Activated CD4-positive, alpha-beta T cell treated with anti-CD3 and anti-CD28 coated beads, Interleukin-10, Interleukin-2, amounts not matched to agents 100 ng/mL and 50 ng/mL, durations not matched to agents 16 hours and 8 hours (primary cell): ENCODE measurements at regions not wholly inside any gene's neighbourhood (a gene's known extent, or its start where the extent isn't known, plus 50 kb on each side); places are given as distances from the start of the nearest gene placed in this dataset.
"Not testable (repeated sequence)": the region's sequence is repeated elsewhere in the genome, so short reads cannot be mapped to it uniquely, and the experiment has no call there.

ENCODE experiments used
- DNase-seq: peaks from one replicate; pipeline ENCODE4 v3.0.0-alpha.2; 2020

GRCh38 chr7:53413021-53413420 lies 377.6 kb downstream of the POM121L12 start:
- DNase-seq: no peak

GRCh38 chr7:53415816-53416215 lies 380.4 kb downstream of the POM121L12 start:
- DNase-seq: no peak

DNA sequence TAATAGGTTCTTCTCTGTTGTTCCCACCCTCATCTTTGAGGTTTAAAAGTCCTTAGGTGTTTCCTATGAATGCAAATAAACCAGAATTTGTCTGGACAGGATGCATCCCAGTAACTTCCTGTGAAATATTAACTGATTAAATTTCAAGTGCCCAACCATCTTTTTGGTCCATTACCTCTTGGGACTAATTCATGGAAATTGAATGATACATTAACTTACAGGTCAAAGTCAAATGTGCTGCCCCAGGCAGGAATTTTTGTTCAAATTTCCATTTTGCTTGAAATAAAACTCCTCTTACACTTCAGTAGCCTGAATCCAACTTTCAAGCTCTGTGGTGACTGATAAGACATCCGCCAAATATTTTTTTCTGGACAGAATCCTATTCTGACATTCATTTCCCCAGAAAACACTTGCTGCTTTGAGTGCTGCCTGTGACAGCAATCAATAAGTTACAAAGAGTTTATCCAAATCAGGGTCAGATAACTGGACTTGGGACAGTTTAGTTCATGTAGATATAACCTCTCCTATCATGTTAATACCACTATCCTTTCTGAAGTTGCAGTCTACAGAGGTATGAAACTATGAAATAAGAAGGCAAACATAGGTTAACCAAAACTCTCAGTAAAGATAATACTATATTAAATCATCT lies 383.5 kb downstream of the POM121L12 start:
- DNase-seq: no peak

DNA sequence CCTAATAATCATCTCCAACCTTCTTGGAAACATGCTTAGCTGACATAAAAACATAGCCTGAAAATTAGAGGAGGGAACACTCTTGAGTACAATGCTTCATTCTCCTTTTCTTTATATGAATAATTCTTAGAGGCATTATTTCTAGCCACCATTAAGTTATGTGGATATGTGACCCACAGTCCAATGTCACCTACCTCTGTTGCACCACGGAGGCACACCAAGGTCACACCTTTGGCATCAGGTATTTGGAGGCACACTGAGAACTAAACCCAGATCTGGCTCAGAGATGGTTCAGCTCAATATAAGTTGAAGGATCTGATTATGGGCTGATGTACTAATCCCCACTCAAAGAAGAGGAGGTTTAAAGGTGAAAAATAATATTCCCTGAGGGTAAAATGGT lies 385.1 kb downstream of the POM121L12 start:
- no peak for DNase-seq

DNA sequence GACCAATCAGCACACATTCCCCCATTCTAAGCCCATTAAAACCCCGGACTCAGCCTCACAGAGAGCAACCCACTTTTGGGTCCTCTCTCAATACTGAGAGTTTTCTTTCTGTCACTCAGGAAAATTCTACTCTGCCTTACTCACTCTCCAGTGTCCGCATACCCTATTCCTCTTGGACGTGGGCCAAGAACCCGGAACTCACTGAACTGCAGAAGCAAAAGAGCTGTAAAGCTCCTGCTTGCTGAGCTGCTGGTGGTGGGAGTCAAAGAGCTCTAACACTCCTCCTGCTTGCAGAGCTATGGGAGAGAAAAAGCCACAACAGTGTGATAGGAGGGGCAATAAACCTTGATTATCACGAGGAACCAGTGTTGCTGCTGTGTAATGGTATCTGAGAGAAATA lies 386.9 kb downstream of the POM121L12 start:
- DNase-seq: no peak

DNA sequence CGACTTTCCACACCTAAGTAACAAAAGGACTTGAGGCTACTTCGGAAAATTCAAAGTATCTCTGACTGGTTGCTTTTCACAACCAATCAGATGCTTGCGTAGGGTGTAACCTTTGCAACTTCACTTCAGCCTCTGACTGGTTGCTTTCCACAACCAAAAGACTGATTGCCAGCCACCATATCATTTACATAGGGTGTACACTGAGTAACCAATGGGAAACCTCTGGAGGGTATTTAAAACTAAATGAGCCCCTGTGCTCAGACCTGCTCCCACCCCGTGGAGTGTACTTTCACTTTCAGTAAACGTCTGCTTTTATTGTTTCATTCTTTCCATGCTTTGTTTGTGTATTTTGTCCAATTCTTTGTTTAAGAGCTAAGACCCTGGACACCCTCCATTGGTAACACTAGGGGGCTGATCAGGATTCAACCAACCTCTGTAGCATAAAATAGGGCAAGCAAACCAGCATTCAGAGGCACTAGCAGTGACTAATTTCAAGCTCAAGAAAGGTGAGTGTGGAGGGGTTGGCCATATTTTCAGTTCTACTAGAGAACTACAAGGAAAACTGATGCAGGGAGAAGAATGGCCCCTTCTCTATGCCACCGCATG lies 390.8 kb downstream of the POM121L12 start:
- DNase-seq: no peak

- DNase-seq: no peak
These were observed 392.6 kb downstream of the POM121L12 start for GRCh38 chr7:53428045-53428444.

DNA sequence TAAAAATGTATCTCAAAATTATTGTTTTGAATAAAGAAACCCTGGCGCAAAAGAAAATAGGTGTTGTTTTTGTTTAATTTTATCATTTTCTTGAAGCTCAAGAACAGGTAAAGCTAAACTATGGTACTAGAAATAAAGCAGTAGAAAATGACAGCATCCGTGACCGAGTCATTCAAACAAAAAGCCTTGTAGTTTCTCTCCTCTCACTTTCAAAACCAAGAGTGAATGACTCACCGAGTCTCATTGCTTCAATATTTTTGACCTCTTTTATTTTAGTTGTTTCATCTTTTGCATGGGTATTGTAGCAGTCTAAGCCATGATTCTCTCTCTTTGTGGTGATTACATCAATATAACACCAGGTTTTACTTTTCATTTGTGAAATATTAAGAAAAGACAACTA lies 396.5 kb downstream of the POM121L12 start:
- DNase-seq: no peak

- DNase-seq: no peak
These were observed 401.9 kb downstream of the POM121L12 start for GRCh38 chr7:53437336-53437735.

- no peak for DNase-seq
These were observed 410.7 kb downstream of the POM121L12 start for GRCh38 chr7:53446170-53446569.

DNA sequence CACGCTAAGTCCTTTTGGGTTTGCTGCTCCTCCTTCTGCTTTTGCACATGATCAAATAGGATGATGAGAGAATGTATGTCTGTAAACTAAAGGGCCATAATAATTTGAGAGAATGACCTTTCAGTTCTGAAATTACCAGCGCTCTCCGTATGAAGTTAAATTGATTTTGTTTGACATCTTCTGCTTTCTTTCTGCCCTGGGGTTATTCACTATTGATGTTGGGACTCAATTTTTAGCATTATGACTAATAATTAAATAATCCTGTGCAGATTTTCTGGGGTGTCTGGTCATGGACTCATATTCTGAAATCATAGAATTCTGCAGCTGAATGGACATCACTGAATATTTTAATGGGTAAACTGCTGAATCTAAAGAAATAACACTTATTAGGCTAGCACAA lies 423.2 kb downstream of the POM121L12 start:
- DNase-seq: no peak

DNA sequence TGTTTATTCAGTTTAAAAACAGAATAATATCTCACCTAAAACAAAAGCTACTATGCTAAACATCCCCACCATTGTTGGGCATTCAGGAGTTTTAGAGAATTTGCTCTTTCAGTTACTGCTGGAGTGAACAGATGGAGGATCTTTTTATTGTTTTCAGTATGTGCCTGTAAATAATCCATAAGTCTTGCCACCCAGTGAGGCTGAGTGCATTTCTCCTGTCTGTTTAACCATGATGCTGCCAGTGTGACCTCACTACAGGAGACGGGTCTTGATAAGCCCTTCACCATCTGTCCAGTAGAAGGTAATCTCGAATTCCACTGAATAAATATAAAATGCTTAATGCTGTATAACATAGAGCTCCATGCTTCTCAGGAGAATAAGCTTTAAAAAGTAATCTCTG lies 430.9 kb downstream of the POM121L12 start:
- no peak for DNase-seq

DNA sequence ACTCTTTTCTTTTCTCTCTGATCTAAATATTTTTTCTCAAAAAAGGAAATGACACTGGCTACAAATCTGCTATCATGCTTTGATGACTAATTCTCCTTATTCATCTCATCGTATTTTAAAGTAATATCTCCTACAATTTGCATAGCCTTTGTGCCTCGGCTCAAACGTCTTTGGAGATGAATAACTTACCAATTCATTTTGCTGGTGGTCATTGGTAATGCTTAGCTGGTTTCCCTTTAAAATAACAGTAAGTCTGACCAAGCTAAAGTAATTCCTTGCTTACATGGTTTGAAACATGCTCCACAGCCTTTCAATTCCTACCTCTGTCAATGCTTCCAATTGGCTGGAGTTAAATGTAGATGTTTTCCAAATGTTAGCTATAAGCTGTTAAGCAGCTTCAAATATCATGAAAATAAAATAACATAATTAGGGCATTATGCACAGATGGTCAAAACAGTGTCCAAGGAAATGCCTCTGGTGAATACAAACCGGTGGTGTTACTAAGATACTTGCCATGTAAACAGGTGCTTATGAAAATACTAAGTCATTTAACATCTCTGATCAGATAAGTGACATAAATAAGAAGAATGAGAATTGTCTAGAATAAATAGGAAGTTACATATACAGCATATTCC lies 435.0 kb downstream of the POM121L12 start:
- no peak for DNase-seq

DNA sequence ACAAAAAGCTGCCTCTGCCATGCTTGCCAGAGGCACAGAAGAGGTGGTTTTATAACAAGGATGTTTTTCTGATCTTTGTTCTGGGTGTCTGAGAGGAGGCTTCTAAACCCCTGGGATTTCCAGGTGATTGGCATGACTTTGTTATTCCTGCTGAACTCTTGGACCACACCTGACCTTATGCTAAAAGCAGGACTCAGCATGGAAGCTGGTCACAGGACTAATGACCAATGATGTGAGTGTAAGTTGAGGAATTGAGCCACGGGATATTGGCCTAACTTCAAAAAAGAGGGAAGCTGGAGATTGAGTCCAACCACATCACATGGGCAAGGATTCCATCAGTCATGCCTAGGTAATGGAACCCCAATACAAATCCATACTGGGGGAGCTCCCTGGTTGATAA lies 437.9 kb downstream of the POM121L12 start:
- no peak for DNase-seq

DNA sequence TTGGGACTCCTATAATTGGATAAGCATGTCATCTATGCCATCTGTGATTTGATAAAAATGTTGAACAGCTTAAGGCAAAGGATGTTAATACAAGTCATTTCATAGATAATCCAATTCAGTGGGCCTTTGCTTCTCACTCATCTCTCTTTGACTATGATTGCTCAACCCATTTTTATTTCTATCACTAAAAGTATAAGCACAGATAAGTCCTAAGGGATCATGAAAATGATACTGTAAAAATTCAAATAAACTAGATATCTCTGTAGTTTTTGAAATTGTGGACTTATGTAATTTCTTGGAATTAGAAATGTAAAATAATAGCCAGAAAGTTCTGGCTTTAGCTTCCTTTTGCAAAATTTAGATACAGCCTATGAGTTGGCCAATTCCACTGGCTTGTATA lies 440.3 kb downstream of the POM121L12 start:
- DNase-seq: no peak

- DNase-seq: no peak
These were observed 441.1 kb downstream of the POM121L12 start for GRCh38 chr7:53476566-53476965.

GRCh38 chr7:53485354-53485753 lies 449.9 kb downstream of the POM121L12 start:
- no peak for DNase-seq

- DNase-seq: no peak
These were observed 455.6 kb downstream of the POM121L12 start for GRCh38 chr7:53491051-53491450.

DNA sequence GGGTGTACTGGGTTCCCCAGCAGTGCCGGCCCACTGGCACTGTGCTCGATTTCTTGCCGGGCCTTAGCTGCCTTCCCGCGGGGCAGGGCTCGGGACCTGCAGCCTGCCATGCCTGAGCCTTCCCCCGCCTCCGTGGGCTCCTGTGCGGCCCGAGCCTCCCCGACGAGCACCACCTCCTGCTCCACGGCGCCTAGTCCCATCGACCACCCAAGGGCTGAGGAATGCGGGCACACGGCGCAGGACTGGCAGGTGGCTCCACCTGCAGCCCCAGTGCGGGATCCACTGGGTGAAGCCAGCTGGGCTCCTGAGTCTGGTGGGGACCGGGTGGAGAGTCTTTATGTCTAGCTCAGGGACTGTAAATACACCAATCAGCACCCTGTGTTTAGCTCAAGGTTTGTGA lies 459.7 kb downstream of the POM121L12 start:
- not testable (repeated sequence) for DNase-seq

- DNase-seq: no peak
These were observed 464.6 kb downstream of the POM121L12 start for GRCh38 chr7:53500076-53500475.

DNA sequence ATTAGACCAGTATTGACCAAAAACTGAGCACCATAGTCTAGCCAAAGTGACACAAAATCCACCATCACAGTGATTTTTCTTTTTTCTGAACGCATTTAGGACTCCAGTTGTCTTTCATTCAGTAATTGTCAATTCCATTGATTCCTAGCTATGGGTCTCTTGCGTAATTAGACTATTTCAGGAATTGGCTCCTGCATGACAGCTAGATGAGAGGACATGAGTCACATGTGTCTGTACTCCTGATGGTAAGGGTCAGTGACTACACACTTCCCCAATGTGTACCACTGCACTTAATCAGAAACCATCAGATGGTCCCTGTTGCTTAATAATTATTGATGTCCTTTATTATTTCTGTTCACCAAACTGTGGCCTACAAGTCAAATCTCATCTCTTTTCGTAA lies 469.5 kb downstream of the POM121L12 start:
- no peak for DNase-seq

DNA sequence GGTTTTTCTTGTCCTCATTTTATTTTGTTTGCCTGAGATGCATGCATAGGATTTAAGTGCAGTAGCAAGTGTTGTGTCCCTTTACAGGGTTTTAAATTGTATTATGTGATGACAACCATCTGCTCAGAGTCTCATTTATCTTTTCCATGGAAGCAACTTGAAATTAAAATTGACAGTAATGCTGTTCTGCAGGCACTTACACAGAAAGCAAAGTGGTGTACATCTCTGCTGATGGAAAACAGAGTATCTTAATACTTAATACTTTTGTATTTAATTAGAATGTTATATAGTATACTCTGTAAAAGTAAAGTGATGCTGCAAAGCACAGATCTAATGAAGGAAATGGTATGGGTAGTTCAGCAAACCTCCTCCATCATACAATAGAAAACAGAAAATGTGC lies 482.9 kb downstream of the POM121L12 start:
- no peak for DNase-seq

DNA sequence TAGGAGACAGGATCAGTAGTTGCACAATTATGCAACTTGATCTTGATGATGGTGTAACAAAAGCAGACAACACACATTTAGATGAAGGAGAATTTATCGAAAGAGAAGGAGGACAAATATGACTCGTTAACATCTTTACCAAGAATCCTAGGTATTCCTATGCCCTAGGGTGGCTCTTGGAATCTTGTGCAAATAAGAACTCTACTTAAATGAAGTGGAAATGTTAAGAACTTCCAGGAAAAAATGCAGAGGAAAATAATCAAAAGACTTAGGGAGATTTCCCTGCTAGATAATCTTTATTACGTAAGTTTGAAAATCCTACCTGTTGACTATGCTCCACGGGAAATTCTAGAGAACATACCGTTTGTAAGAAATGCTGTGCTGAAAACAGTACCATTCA lies 485.4 kb downstream of the POM121L12 start:
- no peak for DNase-seq

- DNase-seq: no peak
These were observed 486.3 kb downstream of the POM121L12 start for GRCh38 chr7:53521638-53522184.
